ENCODE measurements at regions not wholly inside any gene's neighbourhood (a gene's known extent, or its start where the extent isn't known, plus 50 kb on each side); places are given as distances from the start of the nearest gene placed in this dataset.

- DNase-seq (ENCODE audit: low spot score) (no peak), ATAC-seq (ENCODE audit: low FRiP score) (no peak)
- TF ChIP-seq, protein P1, sequence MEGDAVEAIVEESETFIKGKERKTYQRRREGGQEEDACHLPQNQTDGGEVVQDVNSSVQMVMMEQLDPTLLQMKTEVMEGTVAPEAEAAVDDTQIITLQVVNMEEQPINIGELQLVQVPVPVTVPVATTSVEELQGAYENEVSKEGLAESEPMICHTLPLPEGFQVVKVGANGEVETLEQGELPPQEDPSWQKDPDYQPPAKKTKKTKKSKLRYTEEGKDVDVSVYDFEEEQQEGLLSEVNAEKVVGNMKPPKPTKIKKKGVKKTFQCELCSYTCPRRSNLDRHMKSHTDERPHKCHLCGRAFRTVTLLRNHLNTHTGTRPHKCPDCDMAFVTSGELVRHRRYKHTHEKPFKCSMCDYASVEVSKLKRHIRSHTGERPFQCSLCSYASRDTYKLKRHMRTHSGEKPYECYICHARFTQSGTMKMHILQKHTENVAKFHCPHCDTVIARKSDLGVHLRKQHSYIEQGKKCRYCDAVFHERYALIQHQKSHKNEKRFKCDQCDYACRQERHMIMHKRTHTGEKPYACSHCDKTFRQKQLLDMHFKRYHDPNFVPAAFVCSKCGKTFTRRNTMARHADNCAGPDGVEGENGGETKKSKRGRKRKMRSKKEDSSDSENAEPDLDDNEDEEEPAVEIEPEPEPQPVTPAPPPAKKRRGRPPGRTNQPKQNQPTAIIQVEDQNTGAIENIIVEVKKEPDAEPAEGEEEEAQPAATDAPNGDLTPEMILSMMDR (IDR thresholded peaks at IDR 0.05), result no peak
These were observed 2291.5 kb downstream of the PCDH9 start for GRCh38 chr13:64938660-64939059.

GRCh38 chr13:64937302-64937701, 2292.8 kb downstream of the PCDH9 start:
- ATAC-seq (ENCODE audit: low FRiP score) (no peak), DNase-seq (ENCODE audit: low spot score) (no peak)
- TF ChIP-seq, protein P1 (IDR thresholded peaks at IDR 0.05), result no peak

- ATAC-seq (ENCODE audit: low FRiP score), result no peak
- DNase-seq (ENCODE audit: low spot score), result no peak
- TF ChIP-seq, protein P1 (IDR thresholded peaks at IDR 0.05), result no peak
These were observed 2293.3 kb downstream of the PCDH9 start for GRCh38 chr13:64936879-64937278.

DNA sequence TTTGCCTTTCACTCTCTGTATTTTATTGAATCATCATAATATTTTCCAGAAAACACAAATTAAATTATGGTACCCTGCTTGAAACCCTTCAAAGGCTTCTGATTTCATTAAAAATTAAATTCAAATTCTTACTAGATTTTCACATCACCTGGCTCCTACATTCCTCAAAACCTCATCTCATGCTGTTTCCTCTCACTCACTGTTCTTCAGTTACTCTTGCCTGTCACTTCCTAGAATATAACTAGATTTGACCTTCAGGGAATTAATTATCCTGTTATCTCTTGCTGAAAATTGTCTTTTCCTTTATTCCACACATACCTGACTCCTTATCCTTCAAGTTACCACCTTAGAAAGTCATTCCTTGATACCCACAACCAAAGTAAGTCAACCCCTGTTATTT, 2294.7 kb downstream of the PCDH9 start:
- DNase-seq (ENCODE audit: low spot score) (no peak), ATAC-seq (ENCODE audit: low FRiP score) (no peak)
- TF ChIP-seq, protein P1 (IDR thresholded peaks at IDR 0.05), result no peak

- DNase-seq (ENCODE audit: low spot score), result no peak
- TF ChIP-seq, protein P1 (IDR thresholded peaks at IDR 0.05), result no peak
- no peak for ATAC-seq (ENCODE audit: low FRiP score)
These were observed 2295.4 kb downstream of the PCDH9 start for GRCh38 chr13:64934569-64935362.

DNA sequence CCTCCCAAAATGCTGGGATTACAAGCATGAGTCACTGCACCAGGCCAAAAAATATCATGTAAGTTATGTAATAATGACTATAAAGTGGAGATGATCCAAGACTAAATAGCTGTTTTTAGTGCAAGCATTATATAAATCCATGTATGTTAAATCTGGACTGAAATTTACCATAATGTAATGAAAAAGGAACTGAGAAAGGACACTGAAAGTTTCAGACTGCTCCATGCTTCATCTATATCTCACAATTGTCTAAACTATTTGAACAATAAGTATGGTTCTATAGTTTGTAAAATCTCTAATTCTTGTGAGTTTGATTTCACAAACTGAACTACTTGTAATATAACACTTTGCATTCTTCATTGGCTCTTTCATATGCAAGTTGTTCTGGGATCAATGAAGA, 2299.5 kb downstream of the PCDH9 start:
- DNase-seq (ENCODE audit: low spot score), result no peak
- TF ChIP-seq, protein P1 (IDR thresholded peaks at IDR 0.05), result no peak
- no peak for ATAC-seq (ENCODE audit: low FRiP score)

All from omental fat pad (tissue), 3 donors.